ENCODE measurements at regions not wholly inside any gene's neighbourhood (a gene's known extent, or its start where the extent isn't known, plus 50 kb on each side); places are given as distances from the start of the nearest gene placed in this dataset.

DNA sequence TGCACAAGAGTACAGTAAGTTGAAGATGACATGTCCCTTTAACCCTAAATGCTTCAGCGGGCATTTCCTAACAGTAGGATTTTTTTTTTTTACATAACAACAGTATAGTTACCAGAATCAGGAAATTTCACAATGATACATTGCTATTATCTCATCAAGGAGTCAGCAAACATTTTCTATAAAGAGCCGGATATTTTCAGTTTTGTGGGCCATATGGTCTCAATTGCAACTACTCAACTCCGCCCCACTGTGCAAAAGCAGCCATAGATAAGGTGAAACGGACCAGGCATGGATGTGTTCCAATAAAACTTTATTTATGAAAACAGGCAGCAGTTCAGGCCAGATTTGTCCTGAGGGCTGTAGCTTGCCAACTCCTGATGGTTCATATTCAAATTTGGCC is 130.6 kb downstream of the SMAD6 start:
- Histone ChIP-seq H3K4me1 (ENCODE audit: insufficient read depth, low read length) (no peaks in the 10 kb centered on the region), H3K27me3 (ENCODE audit: control insufficient read depth in 1 of 2, insufficient read depth in 2 of 2, low read length in 2 of 2) (no peaks in the 10 kb centered on the region), H3K27ac (ENCODE audit: low read depth, low read length) (no peak overlapping the region)

DNA sequence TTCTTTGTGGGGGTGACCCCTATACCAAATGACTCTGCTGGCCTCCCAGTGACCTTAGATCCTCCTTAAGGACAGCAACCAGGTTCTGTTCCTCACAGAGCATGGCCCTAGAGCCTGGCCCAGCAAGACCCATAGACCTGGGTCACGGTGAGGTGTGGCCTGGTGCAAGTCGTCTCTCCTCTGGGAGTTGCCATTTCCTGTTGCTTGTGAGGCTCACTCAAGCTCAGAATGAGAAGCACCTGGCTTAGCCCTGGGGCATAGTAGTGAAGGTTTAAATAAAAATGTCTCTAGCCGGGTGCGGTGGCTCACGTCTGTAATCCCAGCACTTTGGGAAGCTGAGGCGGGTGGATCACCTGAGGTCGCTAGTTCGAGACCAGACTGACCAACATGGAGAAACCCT is 131.3 kb downstream of the SMAD6 start:
- Histone ChIP-seq H3K27ac (ENCODE audit: low read depth, low read length) (no peak overlapping the region), H3K4me3 (ENCODE audit: low read depth in 1 of 2, low read length in 2 of 2) (no peak overlapping the region), H3K4me1 (ENCODE audit: insufficient read depth, low read length) (no peaks in the 10 kb centered on the region), H3K36me3 (ENCODE audit: insufficient read depth, low read length) (no peaks in the 10 kb centered on the region), H3K9me3 (ENCODE audit: low read length) (no peaks in the 10 kb centered on the region), H3K27me3 (ENCODE audit: control insufficient read depth in 1 of 2, insufficient read depth in 2 of 2, low read length in 2 of 2) (no peaks in the 10 kb centered on the region), H3K9ac (ENCODE audit: low read length) (no peak overlapping the region)

More for the DNA sequence above, 130.6 kb downstream of the SMAD6 start:
- no peak overlapping the region for H3K4me3 ChIP-seq (ENCODE audit: low read depth in 1 of 2, low read length in 2 of 2)
- no peak overlapping the region for H3K9ac ChIP-seq (ENCODE audit: low read length)
- H3K36me3 ChIP-seq (ENCODE audit: insufficient read depth, low read length) = no peaks in the 10 kb centered on the region
- no peaks in the 10 kb centered on the region for H3K9me3 ChIP-seq (ENCODE audit: low read length)

GRCh38 chr15:66833803-66834202 is 131.8 kb downstream of the SMAD6 start:
- H3K9me3 ChIP-seq (ENCODE audit: low read length) = no peaks in the 10 kb centered on the region
- H3K27ac ChIP-seq (ENCODE audit: low read depth, low read length) = no peak overlapping the region
- no peaks in the 10 kb centered on the region for H3K4me1 ChIP-seq (ENCODE audit: insufficient read depth, low read length)
- H3K36me3 ChIP-seq (ENCODE audit: insufficient read depth, low read length) = no peaks in the 10 kb centered on the region
- H3K4me3 ChIP-seq (ENCODE audit: low read depth in 1 of 2, low read length in 2 of 2) = no peak overlapping the region
- no peaks in the 10 kb centered on the region for H3K27me3 ChIP-seq (ENCODE audit: control insufficient read depth in 1 of 2, insufficient read depth in 2 of 2, low read length in 2 of 2)
- no peak overlapping the region for H3K9ac ChIP-seq (ENCODE audit: low read length)

- Histone ChIP-seq H3K27ac (ENCODE audit: low read depth, low read length) (no peak overlapping the region), H3K4me3 (ENCODE audit: low read depth in 1 of 2, low read length in 2 of 2) (no peak overlapping the region), H3K27me3 (ENCODE audit: control insufficient read depth in 1 of 2, insufficient read depth in 2 of 2, low read length in 2 of 2) (no peaks in the 10 kb centered on the region), H3K4me1 (ENCODE audit: insufficient read depth, low read length) (no peaks in the 10 kb centered on the region), H3K36me3 (ENCODE audit: insufficient read depth, low read length) (no peaks in the 10 kb centered on the region), H3K9ac (ENCODE audit: low read length) (no peak overlapping the region), H3K9me3 (ENCODE audit: low read length) (no peaks in the 10 kb centered on the region)
These were observed 133.1 kb downstream of the SMAD6 start for GRCh38 chr15:66834881-66835878.

DNA sequence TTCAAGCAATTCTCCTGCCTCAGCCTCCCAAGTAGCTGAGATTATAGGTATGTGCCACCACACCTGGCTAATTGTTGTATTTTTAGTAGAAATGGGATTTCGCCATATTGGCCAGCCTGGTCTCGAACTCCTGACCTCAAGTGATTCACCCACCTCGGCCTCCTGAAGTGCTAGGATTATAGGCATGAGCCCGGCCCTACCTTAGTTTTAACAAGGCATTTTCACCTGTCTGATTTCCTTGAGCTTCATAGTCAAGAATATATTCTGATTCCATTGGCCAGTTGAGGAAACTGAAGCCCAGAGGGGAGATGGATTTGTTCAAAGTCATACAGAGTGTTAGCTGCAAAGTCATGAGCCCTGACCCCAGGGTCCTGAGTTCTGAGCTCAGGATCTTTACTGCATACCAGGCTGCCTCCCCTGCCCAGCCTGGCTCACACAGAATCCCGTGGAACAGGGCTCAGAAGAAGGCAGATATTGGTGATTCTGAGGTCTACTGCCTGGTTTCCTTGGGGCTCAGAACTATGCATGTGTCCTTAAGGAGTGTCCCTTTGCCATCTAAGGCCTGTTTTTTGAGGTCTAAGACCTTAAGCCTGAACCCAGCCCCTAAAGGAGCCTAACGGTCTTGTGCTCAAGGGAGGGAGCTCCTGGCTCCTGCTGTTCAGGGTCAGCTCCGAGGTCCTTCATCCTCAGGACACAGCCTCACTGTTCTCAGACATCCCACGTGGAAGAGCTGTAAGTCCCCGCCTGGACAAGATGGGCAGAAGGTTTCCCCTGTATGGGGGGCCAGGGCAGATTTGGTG is 134.4 kb downstream of the SMAD6 start:
- no peaks in the 10 kb centered on the region for H3K9me3 ChIP-seq (ENCODE audit: low read length)
- H3K9ac ChIP-seq (ENCODE audit: low read length) = no peak overlapping the region
- no peaks in the 10 kb centered on the region for H3K27me3 ChIP-seq (ENCODE audit: control insufficient read depth in 1 of 2, insufficient read depth in 2 of 2, low read length in 2 of 2)
- no peak overlapping the region for H3K4me3 ChIP-seq (ENCODE audit: low read depth in 1 of 2, low read length in 2 of 2)
- H3K4me1 ChIP-seq (ENCODE audit: insufficient read depth, low read length) = peaks cover under 1% of the 10 kb centered on the region
- H3K36me3 ChIP-seq (ENCODE audit: insufficient read depth, low read length) = no peaks in the 10 kb centered on the region
- no peak overlapping the region for H3K27ac ChIP-seq (ENCODE audit: low read depth, low read length)

DNA sequence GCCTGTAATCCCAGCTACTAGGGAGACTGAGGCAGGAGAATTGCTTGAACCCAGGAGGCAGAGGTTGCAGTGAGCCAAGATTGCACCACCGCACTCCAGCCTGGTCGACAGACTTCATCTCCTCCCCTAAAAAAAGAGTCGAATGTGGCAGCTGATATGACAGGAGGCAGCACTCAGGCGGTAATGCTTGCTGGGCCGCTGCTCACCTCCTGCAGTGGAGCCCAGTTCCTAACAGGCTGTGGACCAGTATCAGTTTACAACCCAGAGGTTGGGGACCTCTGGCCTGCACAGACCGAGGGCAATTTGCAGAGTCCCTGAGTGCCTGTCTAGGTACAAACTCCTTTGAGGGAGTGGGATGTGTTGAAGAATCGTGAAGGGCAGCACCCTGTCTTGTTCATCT is 136.2 kb downstream of the SMAD6 start:
- Histone ChIP-seq H3K4me3 (ENCODE audit: low read depth in 1 of 2, low read length in 2 of 2) (no peak overlapping the region), H3K9ac (ENCODE audit: low read length) (no peak overlapping the region), H3K27me3 (ENCODE audit: control insufficient read depth in 1 of 2, insufficient read depth in 2 of 2, low read length in 2 of 2) (no peaks in the 10 kb centered on the region), H3K4me1 (ENCODE audit: insufficient read depth, low read length) (peaks cover 10% of the 10 kb centered on the region), H3K36me3 (ENCODE audit: insufficient read depth, low read length) (no peaks in the 10 kb centered on the region), H3K9me3 (ENCODE audit: low read length) (no peaks in the 10 kb centered on the region), H3K27ac (ENCODE audit: low read depth, low read length) (no peak overlapping the region)

- no peak overlapping the region for H3K27ac ChIP-seq (ENCODE audit: low read depth, low read length)
These were observed 136.7 kb downstream of the SMAD6 start for GRCh38 chr15:66838671-66839239.

GRCh38 chr15:66839506-66840112 is 137.6 kb downstream of the SMAD6 start:
- Histone ChIP-seq H3K4me3 (ENCODE audit: low read depth in 1 of 2, low read length in 2 of 2) (no peak overlapping the region), H3K9me3 (ENCODE audit: low read length) (no peaks in the 10 kb centered on the region), H3K36me3 (ENCODE audit: insufficient read depth, low read length) (no peaks in the 10 kb centered on the region), H3K9ac (ENCODE audit: low read length) (no peak overlapping the region), H3K4me1 (ENCODE audit: insufficient read depth, low read length) (peaks cover 20% of the 10 kb centered on the region), H3K27me3 (ENCODE audit: control insufficient read depth in 1 of 2, insufficient read depth in 2 of 2, low read length in 2 of 2) (no peaks in the 10 kb centered on the region), H3K27ac (ENCODE audit: low read depth, low read length) (no peak overlapping the region)

More at GRCh38 chr15:66838671-66839239, 136.7 kb downstream of the SMAD6 start:
- H3K9me3 ChIP-seq (ENCODE audit: low read length) = no peaks in the 10 kb centered on the region
- no peaks in the 10 kb centered on the region for H3K36me3 ChIP-seq (ENCODE audit: insufficient read depth, low read length)
- no peak overlapping the region for H3K4me3 ChIP-seq (ENCODE audit: low read depth in 1 of 2, low read length in 2 of 2)
- H3K9ac ChIP-seq (ENCODE audit: low read length) = no peak overlapping the region
- no peaks in the 10 kb centered on the region for H3K27me3 ChIP-seq (ENCODE audit: control insufficient read depth in 1 of 2, insufficient read depth in 2 of 2, low read length in 2 of 2)
- peaks cover 15% of the 10 kb centered on the region for H3K4me1 ChIP-seq (ENCODE audit: insufficient read depth, low read length)

GRCh38 chr15:66840615-66841390 is 138.8 kb downstream of the SMAD6 start:
- Histone ChIP-seq H3K4me3 (ENCODE audit: low read depth in 1 of 2, low read length in 2 of 2) (no peak overlapping the region), H3K27ac (ENCODE audit: low read depth, low read length) (no peak overlapping the region), H3K27me3 (ENCODE audit: control insufficient read depth in 1 of 2, insufficient read depth in 2 of 2, low read length in 2 of 2) (no peaks in the 10 kb centered on the region), H3K36me3 (ENCODE audit: insufficient read depth, low read length) (no peaks in the 10 kb centered on the region), H3K9me3 (ENCODE audit: low read length) (no peaks in the 10 kb centered on the region), H3K4me1 (ENCODE audit: insufficient read depth, low read length) (peaks cover 21% of the 10 kb centered on the region), H3K9ac (ENCODE audit: low read length) (no peak overlapping the region)

DNA sequence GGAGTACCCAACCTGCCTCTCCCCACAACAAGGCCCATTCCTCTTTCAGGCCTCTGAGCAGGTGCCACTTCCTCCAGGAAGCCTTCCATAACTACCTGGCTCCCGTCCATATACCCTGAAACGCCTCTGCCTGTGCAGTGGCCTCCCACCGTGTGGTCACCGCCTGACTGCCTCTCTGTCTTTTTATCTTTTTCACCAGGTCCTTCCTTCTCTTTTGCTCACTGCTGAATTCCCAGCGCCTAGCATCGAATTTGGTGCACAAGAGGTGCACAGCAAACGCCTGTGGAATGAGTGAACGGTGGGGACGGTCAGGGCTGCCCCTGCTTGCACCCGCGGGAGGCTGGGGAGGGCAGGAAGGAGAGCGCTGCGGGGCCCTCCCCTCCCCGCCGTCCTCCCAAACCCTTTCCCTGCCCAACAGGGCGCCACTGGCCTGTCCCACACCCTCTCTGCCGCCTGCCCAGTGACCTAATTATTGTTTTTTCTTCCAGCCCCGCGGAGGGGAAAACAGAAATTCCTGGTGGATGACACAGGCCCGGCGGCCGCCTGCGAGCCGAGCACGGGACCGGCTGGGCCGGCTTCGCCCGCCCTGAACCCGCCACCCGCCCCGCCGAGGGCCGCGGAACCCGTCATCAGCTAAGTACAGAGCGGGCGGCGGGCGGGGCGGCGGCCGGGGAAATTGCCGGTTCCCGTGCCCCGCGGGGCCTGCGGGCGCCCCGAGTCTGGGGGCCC is 140.1 kb downstream of the SMAD6 start:
- Histone ChIP-seq H3K9me3 (ENCODE audit: low read length) (no peaks in the 10 kb centered on the region), H3K4me3 (ENCODE audit: low read depth in 1 of 2, low read length in 2 of 2) (peak overlapping the region; percentile 39 to 62), H3K9ac (ENCODE audit: low read length) (peak overlapping the region; percentile 47), H3K27me3 (ENCODE audit: control insufficient read depth in 1 of 2, insufficient read depth in 2 of 2, low read length in 2 of 2) (no peaks in the 10 kb centered on the region), H3K27ac (ENCODE audit: low read depth, low read length) (peak overlapping the region; percentile 91), H3K4me1 (ENCODE audit: insufficient read depth, low read length) (peaks cover 24% of the 10 kb centered on the region), H3K36me3 (ENCODE audit: insufficient read depth, low read length) (no peaks in the 10 kb centered on the region)
